Muscle layer of duodenum (tissue), 2 donors: ENCODE measurements at regions not wholly inside any gene's neighbourhood (a gene's known extent, or its start where the extent isn't known, plus 50 kb on each side); places are given as distances from the start of the nearest gene placed in this dataset.

Source experiments
- H3K27ac ChIP-seq: one replicate; pipeline ENCODE4 v1.7.0; 2013; ENCODE audit warnings: mild to moderate bottlenecking, low read length
- H3K27me3 ChIP-seq: one replicate; pipeline ENCODE4 v1.7.0; 2013; ENCODE audit warnings: low read depth, mild to moderate bottlenecking, control low read depth, low read length
- H3K36me3 ChIP-seq, 2 donors: one replicate each; pipeline ENCODE4 v1.7.0; 2013; ENCODE audit warnings: low read length in 2 of 2, control low read depth in 1 of 2, mild to moderate bottlenecking in 1 of 2; ENCODE audit not compliant: insufficient read depth in 2 of 2, control insufficient read depth in 1 of 2
- H3K4me1 ChIP-seq, 2 donors: one replicate each; pipeline ENCODE4 v1.7.0; 2013; ENCODE audit warnings: low read length in 2 of 2, mild to moderate bottlenecking in 2 of 2, control low read depth in 1 of 2, moderate library complexity in 1 of 2; ENCODE audit not compliant: insufficient read depth in 2 of 2, control insufficient read depth in 1 of 2
- H3K4me3 ChIP-seq, 2 donors: one replicate each; pipeline ENCODE4 v1.7.0; 2013; ENCODE audit warnings: low read length in 2 of 2, low read depth in 1 of 2, mild to moderate bottlenecking in 1 of 2
- H3K9me3 ChIP-seq, 2 donors: one replicate each; pipeline ENCODE4 v1.7.0; 2013; ENCODE audit warnings: low read length in 2 of 2, control low read depth in 1 of 2, mild to moderate bottlenecking in 1 of 2; ENCODE audit not compliant: control insufficient read depth in 1 of 2
- donor health status: healthy.

GRCh38 chr13:95388420-95389079 is 87.3 kb upstream of the ABCC4 start:
- no peaks in the 10 kb centered on the region for H3K36me3 ChIP-seq
- H3K27ac ChIP-seq: no peak overlapping the region

GRCh38 chr13:95391362-95391761 is 90.1 kb upstream of the ABCC4 start:
- H3K4me3 ChIP-seq: no peak overlapping the region
- H3K4me1 ChIP-seq: peaks cover 0 to 10% of the 10 kb centered on the region in 2 donors
- H3K36me3 ChIP-seq: no peaks in the 10 kb centered on the region
- no peaks in the 10 kb centered on the region for H3K27me3 ChIP-seq
- H3K9me3 ChIP-seq: no peaks in the 10 kb centered on the region
- no peak overlapping the region for H3K27ac ChIP-seq

More at GRCh38 chr13:95388420-95389079, 87.3 kb upstream of the ABCC4 start:
- Histone ChIP-seq H3K9me3 (no peaks in the 10 kb centered on the region), H3K4me1 (peaks cover 0 to 10% of the 10 kb centered on the region in 2 donors), H3K27me3 (no peaks in the 10 kb centered on the region), H3K4me3 (no peak overlapping the region)

- H3K27ac ChIP-seq: no peak overlapping the region
These were observed 90.5 kb upstream of the ABCC4 start for GRCh38 chr13:95391785-95392184.

GRCh38 chr13:95392597-95392996 is 91.3 kb upstream of the ABCC4 start:
- no peak overlapping the region for H3K27ac ChIP-seq
- no peak overlapping the region for H3K4me3 ChIP-seq
- H3K36me3 ChIP-seq: no peaks in the 10 kb centered on the region
- H3K9me3 ChIP-seq: no peaks in the 10 kb centered on the region
- no peaks in the 10 kb centered on the region for H3K27me3 ChIP-seq
- peaks cover 0 to 6% of the 10 kb centered on the region in 2 donors for H3K4me1 ChIP-seq

More at GRCh38 chr13:95391785-95392184, 90.5 kb upstream of the ABCC4 start:
- Histone ChIP-seq H3K36me3 (no peaks in the 10 kb centered on the region), H3K4me3 (no peak overlapping the region), H3K27me3 (no peaks in the 10 kb centered on the region), H3K9me3 (no peaks in the 10 kb centered on the region), H3K4me1 (peaks cover 0 to 6% of the 10 kb centered on the region in 2 donors)

- H3K36me3 ChIP-seq: no peaks in the 10 kb centered on the region
- no peak overlapping the region for H3K27ac ChIP-seq
- no peaks in the 10 kb centered on the region for H3K27me3 ChIP-seq
- H3K4me1 ChIP-seq: peaks cover 0 to 4% of the 10 kb centered on the region in 2 donors
- no peaks in the 10 kb centered on the region for H3K9me3 ChIP-seq
- peak overlapping the region; percentile 43 to 52 for H3K4me3 ChIP-seq
These were observed 102.3 kb upstream of the ABCC4 start for GRCh38 chr13:95403349-95404140.

- Histone ChIP-seq H3K27ac (no peak overlapping the region), H3K4me1 (peaks cover 0 to 4% of the 10 kb centered on the region in 2 donors), H3K27me3 (no peaks in the 10 kb centered on the region), H3K9me3 (no peaks in the 10 kb centered on the region), H3K4me3 (peak overlapping the region; percentile 43 to 52), H3K36me3 (no peaks in the 10 kb centered on the region)
These were observed 103.1 kb upstream of the ABCC4 start for GRCh38 chr13:95404141-95404882.

GRCh38 chr13:95406176-95406575 is 104.9 kb upstream of the ABCC4 start:
- no peaks in the 10 kb centered on the region for H3K9me3 ChIP-seq

GRCh38 chr13:95411428-95412040 is 110.3 kb upstream of the ABCC4 start:
- H3K36me3 ChIP-seq: no peaks in the 10 kb centered on the region
- H3K27me3 ChIP-seq: no peaks in the 10 kb centered on the region
- H3K4me3 ChIP-seq: no peak overlapping the region
- no peak overlapping the region for H3K27ac ChIP-seq
- no peaks in the 10 kb centered on the region for H3K4me1 ChIP-seq
- no peaks in the 10 kb centered on the region for H3K9me3 ChIP-seq

More at GRCh38 chr13:95406176-95406575, 104.9 kb upstream of the ABCC4 start:
- Histone ChIP-seq H3K27me3 (no peaks in the 10 kb centered on the region), H3K4me1 (peaks cover 0 to 4% of the 10 kb centered on the region in 2 donors), H3K4me3 (no peak overlapping the region), H3K27ac (no peak overlapping the region), H3K36me3 (no peaks in the 10 kb centered on the region)

- no peak overlapping the region for H3K27ac ChIP-seq
- H3K36me3 ChIP-seq: no peaks in the 10 kb centered on the region
- no peaks in the 10 kb centered on the region for H3K9me3 ChIP-seq
- no peak overlapping the region for H3K4me3 ChIP-seq
- no peaks in the 10 kb centered on the region for H3K27me3 ChIP-seq
- H3K4me1 ChIP-seq: no peaks in the 10 kb centered on the region
These were observed 117.7 kb upstream of the ABCC4 start for GRCh38 chr13:95418946-95419345.

GRCh38 chr13:95420501-95420900 is 119.2 kb upstream of the ABCC4 start:
- H3K4me1 ChIP-seq: no peaks in the 10 kb centered on the region
- H3K27ac ChIP-seq: no peak overlapping the region
- no peaks in the 10 kb centered on the region for H3K27me3 ChIP-seq
- H3K9me3 ChIP-seq: no peaks in the 10 kb centered on the region
- no peak overlapping the region for H3K4me3 ChIP-seq
- H3K36me3 ChIP-seq: no peaks in the 10 kb centered on the region

- Histone ChIP-seq H3K36me3 (no peaks in the 10 kb centered on the region), H3K9me3 (no peaks in the 10 kb centered on the region), H3K4me1 (no peaks in the 10 kb centered on the region), H3K4me3 (no peak overlapping the region), H3K27ac (no peak overlapping the region), H3K27me3 (no peaks in the 10 kb centered on the region)
These were observed 125.4 kb upstream of the ABCC4 start for GRCh38 chr13:95426631-95427030.
